IgD-negative memory B cell (primary cell): ENCODE measurements at regions not wholly inside any gene's neighbourhood (a gene's known extent, or its start where the extent isn't known, plus 50 kb on each side); places are given as distances from the start of the nearest gene placed in this dataset.
"Not testable (repeated sequence)": the region's sequence is repeated elsewhere in the genome, so short reads cannot be mapped to it uniquely, and the experiment has no call there.

Source experiments
- H3K27ac Mint-ChIP-seq, 3 donors: one replicate each; pipeline ENCODE4 v1.8.0; 2020 to 2022; ENCODE audit warnings: mild to moderate bottlenecking in 3 of 3, mixed read lengths in 3 of 3, moderate library complexity in 1 of 3
- H3K27me3 Mint-ChIP-seq: one replicate; pipeline ENCODE4 v1.8.0; 2021; ENCODE audit warnings: mixed read lengths
- H3K36me3 Mint-ChIP-seq: one replicate; pipeline ENCODE4 v1.8.0; 2020; ENCODE audit warnings: mild to moderate bottlenecking, mixed read lengths
- H3K4me1 Mint-ChIP-seq, 3 donors: one replicate each; pipeline ENCODE4 v1.8.0; 2020 to 2022; ENCODE audit warnings: mixed read lengths in 3 of 3, mild to moderate bottlenecking in 1 of 3
- H3K4me3 Mint-ChIP-seq, 4 donors: one replicate each; pipeline ENCODE4 v1.8.0; 2020 to 2022; ENCODE audit warnings: mild to moderate bottlenecking in 4 of 4, mixed read lengths in 4 of 4, moderate library complexity in 3 of 4
- H3K9me3 Mint-ChIP-seq, 3 donors: one replicate each; pipeline ENCODE4 v1.8.0; 2020 to 2021; ENCODE audit warnings: mixed read lengths in 3 of 3, mild to moderate bottlenecking in 1 of 3

GRCh38 chr10:65024886-65025285, 1503.7 kb downstream of the REEP3 start:
- Mint-ChIP-seq H3K9me3 (peaks cover 0 to 7% (median 5%) of the 10 kb centered on the region in 3 donors), H3K4me1 (no peaks in the 10 kb centered on the region), H3K36me3 (no peaks in the 10 kb centered on the region), H3K27ac (no peak overlapping the region), H3K4me3 (no peak overlapping the region), H3K27me3 (no peaks in the 10 kb centered on the region)

- Mint-ChIP-seq H3K27me3 (no peaks in the 10 kb centered on the region), H3K36me3 (no peaks in the 10 kb centered on the region), H3K27ac (no peak overlapping the region), H3K4me1 (no peaks in the 10 kb centered on the region), H3K9me3 (peaks cover 0 to 5% (median 1%) of the 10 kb centered on the region in 3 donors), H3K4me3 (no peak overlapping the region)
Measured at GRCh38 chr10:65030263-65030662, 1509.1 kb downstream of the REEP3 start.

- H3K9me3 Mint-ChIP-seq = peaks cover 0 to 6% (median 4%) of the 10 kb centered on the region in 3 donors
- no peaks in the 10 kb centered on the region for H3K27me3 Mint-ChIP-seq
- H3K27ac Mint-ChIP-seq = no peak overlapping the region
- H3K4me1 Mint-ChIP-seq = no peaks in the 10 kb centered on the region
- no peak overlapping the region for H3K4me3 Mint-ChIP-seq
- no peaks in the 10 kb centered on the region for H3K36me3 Mint-ChIP-seq
Measured at GRCh38 chr10:65032867-65033769, 1511.9 kb downstream of the REEP3 start.

GRCh38 chr10:65033957-65034356, 1512.8 kb downstream of the REEP3 start:
- no peaks in the 10 kb centered on the region for H3K4me1 Mint-ChIP-seq
- no peaks in the 10 kb centered on the region for H3K27me3 Mint-ChIP-seq
- H3K4me3 Mint-ChIP-seq = no peak overlapping the region
- H3K36me3 Mint-ChIP-seq = no peaks in the 10 kb centered on the region
- H3K27ac Mint-ChIP-seq = no peak overlapping the region
- peaks cover 0 to 6% (median 4%) of the 10 kb centered on the region in 3 donors for H3K9me3 Mint-ChIP-seq

GRCh38 chr10:65040796-65041195, 1519.6 kb downstream of the REEP3 start:
- no peak overlapping the region for H3K27ac Mint-ChIP-seq
- H3K4me1 Mint-ChIP-seq = no peaks in the 10 kb centered on the region
- H3K36me3 Mint-ChIP-seq = no peaks in the 10 kb centered on the region
- peaks cover 0 to 3% (median 2%) of the 10 kb centered on the region in 3 donors for H3K9me3 Mint-ChIP-seq
- H3K27me3 Mint-ChIP-seq = no peaks in the 10 kb centered on the region
- no peak overlapping the region for H3K4me3 Mint-ChIP-seq

GRCh38 chr10:65041307-65041706, 1520.1 kb downstream of the REEP3 start:
- no peaks in the 10 kb centered on the region for H3K4me1 Mint-ChIP-seq
- no peak overlapping the region for H3K27ac Mint-ChIP-seq
- peaks cover 0 to 3% (median 2%) of the 10 kb centered on the region in 3 donors for H3K9me3 Mint-ChIP-seq
- H3K27me3 Mint-ChIP-seq = no peaks in the 10 kb centered on the region
- no peaks in the 10 kb centered on the region for H3K36me3 Mint-ChIP-seq
- no peak overlapping the region for H3K4me3 Mint-ChIP-seq

GRCh38 chr10:65042496-65042895, 1521.3 kb downstream of the REEP3 start:
- H3K27ac Mint-ChIP-seq = no peak overlapping the region
- H3K4me1 Mint-ChIP-seq = no peaks in the 10 kb centered on the region
- H3K36me3 Mint-ChIP-seq = no peaks in the 10 kb centered on the region
- H3K4me3 Mint-ChIP-seq = no peak overlapping the region
- no peaks in the 10 kb centered on the region for H3K27me3 Mint-ChIP-seq
- H3K9me3 Mint-ChIP-seq = peaks cover 0 to 3% (median 3%) of the 10 kb centered on the region in 3 donors

- H3K9me3 Mint-ChIP-seq = peaks cover 3 to 6% (median 3%) of the 10 kb centered on the region in 3 donors
- H3K27me3 Mint-ChIP-seq = no peaks in the 10 kb centered on the region
- H3K4me3 Mint-ChIP-seq = no peak overlapping the region
- H3K36me3 Mint-ChIP-seq = no peaks in the 10 kb centered on the region
- H3K27ac Mint-ChIP-seq = no peak overlapping the region
- H3K4me1 Mint-ChIP-seq = no peaks in the 10 kb centered on the region
Measured at GRCh38 chr10:65046831-65047230, 1525.6 kb downstream of the REEP3 start.

GRCh38 chr10:65052111-65052510, 1530.9 kb downstream of the REEP3 start:
- not testable (repeated sequence) for H3K36me3 Mint-ChIP-seq, H3K4me3 Mint-ChIP-seq, H3K27ac Mint-ChIP-seq, H3K4me1 Mint-ChIP-seq, H3K9me3 Mint-ChIP-seq, H3K27me3 Mint-ChIP-seq

GRCh38 chr10:65053397-65053796, 1532.2 kb downstream of the REEP3 start:
- H3K4me1 Mint-ChIP-seq, H3K27ac Mint-ChIP-seq, H3K4me3 Mint-ChIP-seq, H3K27me3 Mint-ChIP-seq, H3K36me3 Mint-ChIP-seq, H3K9me3 Mint-ChIP-seq: not testable (repeated sequence)

GRCh38 chr10:65053831-65054351, 1532.7 kb downstream of the REEP3 start:
- not testable (repeated sequence) for H3K36me3 Mint-ChIP-seq, H3K9me3 Mint-ChIP-seq, H3K4me3 Mint-ChIP-seq, H3K4me1 Mint-ChIP-seq, H3K27me3 Mint-ChIP-seq, H3K27ac Mint-ChIP-seq

- H3K9me3 Mint-ChIP-seq, H3K4me3 Mint-ChIP-seq, H3K36me3 Mint-ChIP-seq, H3K4me1 Mint-ChIP-seq, H3K27ac Mint-ChIP-seq, H3K27me3 Mint-ChIP-seq: not testable (repeated sequence)
Measured at GRCh38 chr10:65054701-65055100, 1533.5 kb downstream of the REEP3 start.

- H3K27ac Mint-ChIP-seq = no peak overlapping the region
Measured at GRCh38 chr10:65065278-65065677, 1544.1 kb downstream of the REEP3 start.

GRCh38 chr10:65083222-65083621, 1562.0 kb downstream of the REEP3 start:
- peaks cover 2 to 13% (median 4%) of the 10 kb centered on the region in 3 donors for H3K9me3 Mint-ChIP-seq
- no peak overlapping the region for H3K27ac Mint-ChIP-seq
- H3K27me3 Mint-ChIP-seq = no peaks in the 10 kb centered on the region
- no peaks in the 10 kb centered on the region for H3K36me3 Mint-ChIP-seq
- no peaks in the 10 kb centered on the region for H3K4me1 Mint-ChIP-seq
- no peak overlapping the region for H3K4me3 Mint-ChIP-seq

More at GRCh38 chr10:65065278-65065677, 1544.1 kb downstream of the REEP3 start:
- Mint-ChIP-seq H3K9me3 (no peaks in the 10 kb centered on the region), H3K36me3 (no peaks in the 10 kb centered on the region), H3K4me1 (no peaks in the 10 kb centered on the region), H3K27me3 (no peaks in the 10 kb centered on the region), H3K4me3 (no peak overlapping the region)

GRCh38 chr10:65090991-65091390, 1569.8 kb downstream of the REEP3 start:
- H3K27ac Mint-ChIP-seq = no peak overlapping the region
- H3K9me3 Mint-ChIP-seq = peaks cover 0 to 11% (median 4%) of the 10 kb centered on the region in 3 donors
- H3K4me1 Mint-ChIP-seq = no peaks in the 10 kb centered on the region
- H3K36me3 Mint-ChIP-seq = peaks cover 1% of the 10 kb centered on the region
- H3K4me3 Mint-ChIP-seq = no peak overlapping the region
- H3K27me3 Mint-ChIP-seq = no peaks in the 10 kb centered on the region

- peaks cover 0 to 1% (median 0%) of the 10 kb centered on the region in 3 donors for H3K9me3 Mint-ChIP-seq
- no peak overlapping the region for H3K4me3 Mint-ChIP-seq
- no peaks in the 10 kb centered on the region for H3K4me1 Mint-ChIP-seq
- H3K27ac Mint-ChIP-seq = no peak overlapping the region
- H3K36me3 Mint-ChIP-seq = no peaks in the 10 kb centered on the region
- H3K27me3 Mint-ChIP-seq = no peaks in the 10 kb centered on the region
Measured at GRCh38 chr10:65100146-65100545, 1578.9 kb downstream of the REEP3 start.
